ENCODE measurements at regions not wholly inside any gene's neighbourhood (a gene's known extent, or its start where the extent isn't known, plus 50 kb on each side); places are given as distances from the start of the nearest gene placed in this dataset.
"Not testable (repeated sequence)": the region's sequence is repeated elsewhere in the genome, so short reads cannot be mapped to it uniquely, and the experiment has no call there.

- Histone ChIP-seq H3K27me3 (replicated peaks in 2 of 5; ENCODE audit: control insufficient read depth in 4 of 5, insufficient read depth in 5 of 5, low read length in 4 of 5) (no peaks in the 10 kb centered on the region), H3K9me3 (ENCODE audit: control extremely low read depth in 1 of 5, control insufficient read depth in 4 of 5, insufficient read depth in 2 of 5, low read depth in 1 of 5, low read length in 4 of 5) (no peaks in the 10 kb centered on the region), H3K4me3 (ENCODE audit: control insufficient read depth in 1 of 7, extremely low read depth in 1 of 7, insufficient read depth in 4 of 7, low read depth in 2 of 7, low read length in 6 of 7) (no peak overlapping the region), H3K36me3 (ENCODE audit: control insufficient read depth in 4 of 4, insufficient read depth in 4 of 4, low read length in 3 of 4) (no peaks in the 10 kb centered on the region), H3K4me1 (ENCODE audit: control extremely low read depth in 1 of 4, control insufficient read depth in 4 of 4, insufficient read depth in 4 of 4, low read length in 3 of 4) (no peaks in the 10 kb centered on the region), H3K27ac (ENCODE audit: insufficient read depth in 1 of 2, low read depth in 1 of 2, low read length in 2 of 2, poor library complexity in 1 of 2, severe bottlenecking in 2 of 2) (no peak overlapping the region)
- ChIA-PET POLR2A (no interaction called here), CTCF (no interaction called here)
- WGBS (ENCODE audit: insufficient coverage): 92% methylated on average over 2 of the region's 2 CpGs
- DNase-seq: no peak
Observed at GRCh38 chr9:28471261-28471660, 898.0 kb upstream of the C9orf72 start.

DNA sequence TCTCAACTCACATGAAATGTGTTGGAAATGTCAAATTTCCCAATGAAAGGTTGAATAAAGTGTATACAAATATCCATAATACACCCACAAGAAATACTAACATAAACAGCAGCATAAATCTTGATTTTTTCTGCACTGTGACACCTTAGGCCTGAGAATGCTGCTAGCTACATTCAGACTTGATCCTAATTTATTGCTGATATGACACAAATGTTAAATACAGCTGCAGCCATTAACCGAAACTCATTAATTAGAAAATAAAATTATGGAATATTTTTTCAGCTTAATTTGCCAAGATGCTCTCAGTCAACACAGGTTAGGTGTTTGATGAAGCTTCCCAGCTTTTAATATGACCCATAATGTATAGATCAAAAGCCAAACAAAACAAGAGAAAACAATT, 914.3 kb upstream of the C9orf72 start:
- H3K27me3 ChIP-seq (replicated peaks in 2 of 5; ENCODE audit: control insufficient read depth in 4 of 5, insufficient read depth in 5 of 5, low read length in 4 of 5): no peaks in the 10 kb centered on the region
- no peak overlapping the region for H3K4me3 ChIP-seq (ENCODE audit: control insufficient read depth in 1 of 7, extremely low read depth in 1 of 7, insufficient read depth in 4 of 7, low read depth in 2 of 7, low read length in 6 of 7)
- DNase-seq: no peak
- no peaks in the 10 kb centered on the region for H3K4me1 ChIP-seq (ENCODE audit: control extremely low read depth in 1 of 4, control insufficient read depth in 4 of 4, insufficient read depth in 4 of 4, low read length in 3 of 4)
- POLR2A ChIA-PET: no interaction called here
- no peaks in the 10 kb centered on the region for H3K36me3 ChIP-seq (ENCODE audit: control insufficient read depth in 4 of 4, insufficient read depth in 4 of 4, low read length in 3 of 4)
- CTCF ChIA-PET: no interaction called here
- no peak overlapping the region for H3K27ac ChIP-seq (ENCODE audit: insufficient read depth in 1 of 2, low read depth in 1 of 2, low read length in 2 of 2, poor library complexity in 1 of 2, severe bottlenecking in 2 of 2)
- WGBS (ENCODE audit: insufficient coverage): no CpG with 5 or more reads among the region's 1 CpG
- no peaks in the 10 kb centered on the region for H3K9me3 ChIP-seq (ENCODE audit: control extremely low read depth in 1 of 5, control insufficient read depth in 4 of 5, insufficient read depth in 2 of 5, low read depth in 1 of 5, low read length in 4 of 5)

GRCh38 chr9:28491121-28491520, 917.8 kb upstream of the C9orf72 start:
- ChIA-PET CTCF (no interaction called here), POLR2A (no interaction called here)
- Histone ChIP-seq H3K9me3 (ENCODE audit: control extremely low read depth in 1 of 5, control insufficient read depth in 4 of 5, insufficient read depth in 2 of 5, low read depth in 1 of 5, low read length in 4 of 5) (no peaks in the 10 kb centered on the region), H3K4me3 (ENCODE audit: control insufficient read depth in 1 of 7, extremely low read depth in 1 of 7, insufficient read depth in 4 of 7, low read depth in 2 of 7, low read length in 6 of 7) (no peak overlapping the region), H3K36me3 (ENCODE audit: control insufficient read depth in 4 of 4, insufficient read depth in 4 of 4, low read length in 3 of 4) (no peaks in the 10 kb centered on the region), H3K27me3 (replicated peaks in 2 of 5; ENCODE audit: control insufficient read depth in 4 of 5, insufficient read depth in 5 of 5, low read length in 4 of 5) (no peaks in the 10 kb centered on the region), H3K27ac (ENCODE audit: insufficient read depth in 1 of 2, low read depth in 1 of 2, low read length in 2 of 2, poor library complexity in 1 of 2, severe bottlenecking in 2 of 2) (no peak overlapping the region), H3K4me1 (ENCODE audit: control extremely low read depth in 1 of 4, control insufficient read depth in 4 of 4, insufficient read depth in 4 of 4, low read length in 3 of 4) (no peaks in the 10 kb centered on the region)
- no peak for DNase-seq

- DNase-seq; H3K27me3 ChIP-seq (replicated peaks in 2 of 5; ENCODE audit: control insufficient read depth in 4 of 5, insufficient read depth in 5 of 5, low read length in 4 of 5); H3K4me1 ChIP-seq (ENCODE audit: control extremely low read depth in 1 of 4, control insufficient read depth in 4 of 4, insufficient read depth in 4 of 4, low read length in 3 of 4); POLR2A ChIA-PET; H3K27ac ChIP-seq (ENCODE audit: insufficient read depth in 1 of 2, low read depth in 1 of 2, low read length in 2 of 2, poor library complexity in 1 of 2, severe bottlenecking in 2 of 2); CTCF ChIA-PET; H3K9me3 ChIP-seq (ENCODE audit: control extremely low read depth in 1 of 5, control insufficient read depth in 4 of 5, insufficient read depth in 2 of 5, low read depth in 1 of 5, low read length in 4 of 5); H3K4me3 ChIP-seq (ENCODE audit: control insufficient read depth in 1 of 7, extremely low read depth in 1 of 7, insufficient read depth in 4 of 7, low read depth in 2 of 7, low read length in 6 of 7); H3K36me3 ChIP-seq (ENCODE audit: control insufficient read depth in 4 of 4, insufficient read depth in 4 of 4, low read length in 3 of 4): not testable (repeated sequence)
- 93% methylated on average over 10 of the region's 10 CpGs for WGBS (ENCODE audit: insufficient coverage)
Observed at GRCh38 chr9:28498168-28498567, 924.9 kb upstream of the C9orf72 start.

GRCh38 chr9:28502189-28502588, 928.9 kb upstream of the C9orf72 start:
- Histone ChIP-seq H3K36me3 (ENCODE audit: control insufficient read depth in 4 of 4, insufficient read depth in 4 of 4, low read length in 3 of 4) (no peaks in the 10 kb centered on the region), H3K27ac (ENCODE audit: insufficient read depth in 1 of 2, low read depth in 1 of 2, low read length in 2 of 2, poor library complexity in 1 of 2, severe bottlenecking in 2 of 2) (no peak overlapping the region), H3K4me1 (ENCODE audit: control extremely low read depth in 1 of 4, control insufficient read depth in 4 of 4, insufficient read depth in 4 of 4, low read length in 3 of 4) (no peaks in the 10 kb centered on the region), H3K27me3 (replicated peaks in 2 of 5; ENCODE audit: control insufficient read depth in 4 of 5, insufficient read depth in 5 of 5, low read length in 4 of 5) (no peaks in the 10 kb centered on the region), H3K4me3 (ENCODE audit: control insufficient read depth in 1 of 7, extremely low read depth in 1 of 7, insufficient read depth in 4 of 7, low read depth in 2 of 7, low read length in 6 of 7) (no peak overlapping the region), H3K9me3 (ENCODE audit: control extremely low read depth in 1 of 5, control insufficient read depth in 4 of 5, insufficient read depth in 2 of 5, low read depth in 1 of 5, low read length in 4 of 5) (no peaks in the 10 kb centered on the region)
- CTCF ChIA-PET: no interaction called here
- POLR2A ChIA-PET: interaction anchor here (0.6 kb wide), 1 partner anchor 8 kb away, joined by 3 read pairs; no protein-coding TSS in a partner anchor
- WGBS (ENCODE audit: insufficient coverage): 100% methylated on average over 2 of the region's 3 CpGs
- no peak for DNase-seq

- ChIA-PET CTCF (no interaction called here), POLR2A (no interaction called here)
- no peaks in the 10 kb centered on the region for H3K27me3 ChIP-seq (replicated peaks in 2 of 5; ENCODE audit: control insufficient read depth in 4 of 5, insufficient read depth in 5 of 5, low read length in 4 of 5)
- no peak overlapping the region for H3K4me3 ChIP-seq (ENCODE audit: control insufficient read depth in 1 of 7, extremely low read depth in 1 of 7, insufficient read depth in 4 of 7, low read depth in 2 of 7, low read length in 6 of 7)
- WGBS (ENCODE audit: insufficient coverage): 100% methylated on average over 1 of the region's 2 CpGs
- no peaks in the 10 kb centered on the region for H3K9me3 ChIP-seq (ENCODE audit: control extremely low read depth in 1 of 5, control insufficient read depth in 4 of 5, insufficient read depth in 2 of 5, low read depth in 1 of 5, low read length in 4 of 5)
- no peak overlapping the region for H3K27ac ChIP-seq (ENCODE audit: insufficient read depth in 1 of 2, low read depth in 1 of 2, low read length in 2 of 2, poor library complexity in 1 of 2, severe bottlenecking in 2 of 2)
- H3K4me1 ChIP-seq (ENCODE audit: control extremely low read depth in 1 of 4, control insufficient read depth in 4 of 4, insufficient read depth in 4 of 4, low read length in 3 of 4): no peaks in the 10 kb centered on the region
- no peak for DNase-seq
- H3K36me3 ChIP-seq (ENCODE audit: control insufficient read depth in 4 of 4, insufficient read depth in 4 of 4, low read length in 3 of 4): no peaks in the 10 kb centered on the region
Observed at GRCh38 chr9:28502741-28503140, 929.5 kb upstream of the C9orf72 start.

DNA sequence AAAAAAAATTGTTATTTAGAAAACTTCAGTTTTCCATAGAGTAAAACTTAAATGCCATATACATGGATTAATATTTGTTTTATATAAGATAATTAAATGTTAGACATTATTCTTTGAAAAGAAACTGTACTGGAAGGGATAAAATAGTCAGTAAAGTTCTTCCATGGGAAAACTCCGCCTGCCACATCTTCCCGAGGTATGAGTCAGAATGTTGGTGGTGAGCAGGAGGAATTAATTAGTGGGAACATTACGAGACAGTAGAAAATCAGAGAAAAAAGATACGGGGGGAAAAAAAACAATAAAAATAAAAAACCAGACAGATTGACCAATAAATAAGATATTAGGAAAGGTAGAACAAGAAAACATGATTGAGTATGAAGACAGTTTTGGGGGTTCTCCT, 930.3 kb upstream of the C9orf72 start:
- Histone ChIP-seq H3K36me3 (ENCODE audit: control insufficient read depth in 4 of 4, insufficient read depth in 4 of 4, low read length in 3 of 4) (no peaks in the 10 kb centered on the region), H3K27ac (ENCODE audit: insufficient read depth in 1 of 2, low read depth in 1 of 2, low read length in 2 of 2, poor library complexity in 1 of 2, severe bottlenecking in 2 of 2) (no peak overlapping the region), H3K4me1 (ENCODE audit: control extremely low read depth in 1 of 4, control insufficient read depth in 4 of 4, insufficient read depth in 4 of 4, low read length in 3 of 4) (no peaks in the 10 kb centered on the region), H3K4me3 (ENCODE audit: control insufficient read depth in 1 of 7, extremely low read depth in 1 of 7, insufficient read depth in 4 of 7, low read depth in 2 of 7, low read length in 6 of 7) (no peak overlapping the region), H3K27me3 (replicated peaks in 2 of 5; ENCODE audit: control insufficient read depth in 4 of 5, insufficient read depth in 5 of 5, low read length in 4 of 5) (no peaks in the 10 kb centered on the region), H3K9me3 (ENCODE audit: control extremely low read depth in 1 of 5, control insufficient read depth in 4 of 5, insufficient read depth in 2 of 5, low read depth in 1 of 5, low read length in 4 of 5) (no peaks in the 10 kb centered on the region)
- DNase-seq: no peak
- WGBS (ENCODE audit: insufficient coverage): 100% methylated on average over 2 of the region's 4 CpGs
- CTCF ChIA-PET: no interaction called here
- POLR2A ChIA-PET: no interaction called here

DNA sequence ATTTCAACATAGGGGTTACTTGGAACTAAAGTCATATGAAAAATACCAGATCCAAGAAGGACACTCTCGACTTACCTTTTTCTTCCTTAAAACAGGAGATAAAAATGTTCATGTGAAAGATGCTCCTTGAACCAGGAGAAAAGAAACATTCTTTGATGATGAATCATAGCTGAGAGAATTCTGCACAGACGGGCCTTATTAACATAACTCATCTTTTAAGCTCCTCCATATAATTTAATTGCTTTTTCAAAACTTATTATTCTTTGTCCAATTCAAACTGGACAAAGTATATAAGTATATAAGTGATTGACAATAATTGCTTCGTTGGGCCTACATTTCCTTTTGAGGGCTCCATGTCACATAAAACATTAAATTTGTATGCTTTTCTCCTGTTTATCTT, 945.2 kb upstream of the C9orf72 start:
- Histone ChIP-seq H3K4me1 (ENCODE audit: control extremely low read depth in 1 of 4, control insufficient read depth in 4 of 4, insufficient read depth in 4 of 4, low read length in 3 of 4) (no peaks in the 10 kb centered on the region), H3K27ac (ENCODE audit: insufficient read depth in 1 of 2, low read depth in 1 of 2, low read length in 2 of 2, poor library complexity in 1 of 2, severe bottlenecking in 2 of 2) (no peak overlapping the region), H3K4me3 (ENCODE audit: control insufficient read depth in 1 of 7, extremely low read depth in 1 of 7, insufficient read depth in 4 of 7, low read depth in 2 of 7, low read length in 6 of 7) (no peak overlapping the region), H3K9me3 (ENCODE audit: control extremely low read depth in 1 of 5, control insufficient read depth in 4 of 5, insufficient read depth in 2 of 5, low read depth in 1 of 5, low read length in 4 of 5) (no peaks in the 10 kb centered on the region), H3K27me3 (replicated peaks in 2 of 5; ENCODE audit: control insufficient read depth in 4 of 5, insufficient read depth in 5 of 5, low read length in 4 of 5) (no peaks in the 10 kb centered on the region), H3K36me3 (ENCODE audit: control insufficient read depth in 4 of 4, insufficient read depth in 4 of 4, low read length in 3 of 4) (no peaks in the 10 kb centered on the region)
- WGBS (ENCODE audit: insufficient coverage): no CpG with 5 or more reads among the region's 3 CpGs
- no peak for DNase-seq
- POLR2A ChIA-PET: no interaction called here
- CTCF ChIA-PET: no interaction called here
